ENCODE measurements at regions not wholly inside any gene's neighbourhood (a gene's known extent, or its start where the extent isn't known, plus 50 kb on each side); places are given as distances from the start of the nearest gene placed in this dataset.

DNA sequence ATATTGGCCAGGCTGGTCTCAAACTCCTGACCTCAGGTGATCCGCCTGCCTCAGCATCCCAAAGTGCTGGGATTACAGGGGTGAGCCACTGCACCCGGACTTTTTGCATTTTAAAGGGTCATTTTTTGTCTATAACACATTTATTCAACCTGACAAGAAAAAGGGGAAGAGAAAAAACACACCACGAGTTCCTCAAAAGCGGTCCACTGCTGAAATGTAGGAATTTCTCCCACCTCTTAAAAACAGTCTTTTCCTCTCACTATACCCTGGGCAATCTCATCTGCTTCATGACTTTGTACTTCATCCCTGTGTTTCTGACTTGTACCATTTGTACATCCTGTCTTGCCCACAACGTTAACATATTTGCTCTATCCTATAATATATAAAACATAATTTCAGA lies 413.3 kb upstream of the PTBP2 start:
- TF ChIP-seq POLR2AphosphoS5 (IDR thresholded peaks at IDR 0.05) (no peak), EP300 (IDR thresholded peaks at IDR 0.05) (no peak), POLR2A (IDR thresholded peaks at IDR 0.05) (no peak)
- TF ChIP-seq, protein P1, sequence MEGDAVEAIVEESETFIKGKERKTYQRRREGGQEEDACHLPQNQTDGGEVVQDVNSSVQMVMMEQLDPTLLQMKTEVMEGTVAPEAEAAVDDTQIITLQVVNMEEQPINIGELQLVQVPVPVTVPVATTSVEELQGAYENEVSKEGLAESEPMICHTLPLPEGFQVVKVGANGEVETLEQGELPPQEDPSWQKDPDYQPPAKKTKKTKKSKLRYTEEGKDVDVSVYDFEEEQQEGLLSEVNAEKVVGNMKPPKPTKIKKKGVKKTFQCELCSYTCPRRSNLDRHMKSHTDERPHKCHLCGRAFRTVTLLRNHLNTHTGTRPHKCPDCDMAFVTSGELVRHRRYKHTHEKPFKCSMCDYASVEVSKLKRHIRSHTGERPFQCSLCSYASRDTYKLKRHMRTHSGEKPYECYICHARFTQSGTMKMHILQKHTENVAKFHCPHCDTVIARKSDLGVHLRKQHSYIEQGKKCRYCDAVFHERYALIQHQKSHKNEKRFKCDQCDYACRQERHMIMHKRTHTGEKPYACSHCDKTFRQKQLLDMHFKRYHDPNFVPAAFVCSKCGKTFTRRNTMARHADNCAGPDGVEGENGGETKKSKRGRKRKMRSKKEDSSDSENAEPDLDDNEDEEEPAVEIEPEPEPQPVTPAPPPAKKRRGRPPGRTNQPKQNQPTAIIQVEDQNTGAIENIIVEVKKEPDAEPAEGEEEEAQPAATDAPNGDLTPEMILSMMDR (IDR thresholded peaks at IDR 0.05): no peak

All from sigmoid colon (tissue), 4 donors.